NCI-H1694 treated with DMSO at 0.1 percent for 48 hours (cell line): ENCODE measurements at regions not wholly inside any gene's neighbourhood (a gene's known extent, or its start where the extent isn't known, plus 50 kb on each side); places are given as distances from the start of the nearest gene placed in this dataset.
"Not testable (repeated sequence)": the region's sequence is repeated elsewhere in the genome, so short reads cannot be mapped to it uniquely, and the experiment has no call there.

Experiments
- DNase-seq: peaks from one replicate; lab custom pipeline; 2025; lab: John Stamatoyannopoulos, UW

GRCh38 chr15:77896147-77897112 lies 181.1 kb downstream of the TBC1D2B start:
- DNase-seq: not testable (repeated sequence)

- no peak for DNase-seq
Measured at GRCh38 chr15:77895742-77896141, 181.8 kb downstream of the TBC1D2B start.

GRCh38 chr15:77895145-77895544 lies 182.4 kb downstream of the TBC1D2B start:
- not testable (repeated sequence) for DNase-seq

- DNase-seq: not testable (repeated sequence)
Measured at GRCh38 chr15:77893671-77894640, 183.6 kb downstream of the TBC1D2B start.

- not testable (repeated sequence) for DNase-seq
Measured at GRCh38 chr15:77893246-77893645, 184.3 kb downstream of the TBC1D2B start.

- no peak for DNase-seq
Measured at GRCh38 chr15:77892335-77892734, 185.2 kb downstream of the TBC1D2B start.

- DNase-seq: not testable (repeated sequence)
Measured at GRCh38 chr15:77891862-77892261, 185.6 kb downstream of the TBC1D2B start.

GRCh38 chr15:77890911-77891801 lies 186.4 kb downstream of the TBC1D2B start:
- DNase-seq: peak; percentile 58

- DNase-seq: not testable (repeated sequence)
Measured at GRCh38 chr15:77889828-77890725, 187.4 kb downstream of the TBC1D2B start.

- DNase-seq: no peak
Measured at GRCh38 chr15:77889009-77889806, 188.3 kb downstream of the TBC1D2B start.

GRCh38 chr15:77887563-77888429 lies 189.7 kb downstream of the TBC1D2B start:
- not testable (repeated sequence) for DNase-seq

GRCh38 chr15:77886805-77887448 lies 190.6 kb downstream of the TBC1D2B start:
- DNase-seq: no peak

- DNase-seq: not testable (repeated sequence)
Measured at GRCh38 chr15:77885877-77886500, 191.5 kb downstream of the TBC1D2B start.

- DNase-seq: not testable (repeated sequence)
Measured at GRCh38 chr15:77883012-77883411, 194.5 kb downstream of the TBC1D2B start.

GRCh38 chr15:77881950-77882349 lies 195.6 kb downstream of the TBC1D2B start:
- no peak for DNase-seq

GRCh38 chr15:77881535-77881934 lies 196.0 kb downstream of the TBC1D2B start:
- not testable (repeated sequence) for DNase-seq

GRCh38 chr15:77879466-77879865 lies 198.0 kb downstream of the TBC1D2B start:
- DNase-seq: not testable (repeated sequence)
